ENCODE measurements at regions not wholly inside any gene's neighbourhood (a gene's known extent, or its start where the extent isn't known, plus 50 kb on each side); places are given as distances from the start of the nearest gene placed in this dataset.

DNA sequence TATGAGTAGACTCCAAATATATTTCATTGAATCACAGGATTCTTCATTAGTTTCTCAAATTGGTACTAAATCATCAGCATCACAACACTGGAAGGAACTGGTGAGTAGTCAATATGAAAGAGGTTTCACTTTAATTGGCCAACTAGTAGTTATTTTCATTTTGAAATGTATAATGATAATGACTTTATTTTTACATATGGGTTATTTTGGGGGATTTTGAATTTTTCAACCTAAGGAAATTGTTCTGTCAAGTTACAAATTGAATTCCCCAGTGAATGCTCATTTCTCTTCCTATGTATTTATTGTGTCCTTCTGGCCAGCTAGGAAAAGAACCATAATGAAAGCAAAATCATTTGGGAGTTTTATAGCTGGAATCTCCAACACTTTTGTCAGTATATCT, 174.2 kb upstream of the ATP2B1 start:
- TF ChIP-seq, protein P1, sequence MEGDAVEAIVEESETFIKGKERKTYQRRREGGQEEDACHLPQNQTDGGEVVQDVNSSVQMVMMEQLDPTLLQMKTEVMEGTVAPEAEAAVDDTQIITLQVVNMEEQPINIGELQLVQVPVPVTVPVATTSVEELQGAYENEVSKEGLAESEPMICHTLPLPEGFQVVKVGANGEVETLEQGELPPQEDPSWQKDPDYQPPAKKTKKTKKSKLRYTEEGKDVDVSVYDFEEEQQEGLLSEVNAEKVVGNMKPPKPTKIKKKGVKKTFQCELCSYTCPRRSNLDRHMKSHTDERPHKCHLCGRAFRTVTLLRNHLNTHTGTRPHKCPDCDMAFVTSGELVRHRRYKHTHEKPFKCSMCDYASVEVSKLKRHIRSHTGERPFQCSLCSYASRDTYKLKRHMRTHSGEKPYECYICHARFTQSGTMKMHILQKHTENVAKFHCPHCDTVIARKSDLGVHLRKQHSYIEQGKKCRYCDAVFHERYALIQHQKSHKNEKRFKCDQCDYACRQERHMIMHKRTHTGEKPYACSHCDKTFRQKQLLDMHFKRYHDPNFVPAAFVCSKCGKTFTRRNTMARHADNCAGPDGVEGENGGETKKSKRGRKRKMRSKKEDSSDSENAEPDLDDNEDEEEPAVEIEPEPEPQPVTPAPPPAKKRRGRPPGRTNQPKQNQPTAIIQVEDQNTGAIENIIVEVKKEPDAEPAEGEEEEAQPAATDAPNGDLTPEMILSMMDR (IDR thresholded peaks at IDR 0.05; ENCODE audit: insufficient read depth, missing control alignments): no peak

DNA sequence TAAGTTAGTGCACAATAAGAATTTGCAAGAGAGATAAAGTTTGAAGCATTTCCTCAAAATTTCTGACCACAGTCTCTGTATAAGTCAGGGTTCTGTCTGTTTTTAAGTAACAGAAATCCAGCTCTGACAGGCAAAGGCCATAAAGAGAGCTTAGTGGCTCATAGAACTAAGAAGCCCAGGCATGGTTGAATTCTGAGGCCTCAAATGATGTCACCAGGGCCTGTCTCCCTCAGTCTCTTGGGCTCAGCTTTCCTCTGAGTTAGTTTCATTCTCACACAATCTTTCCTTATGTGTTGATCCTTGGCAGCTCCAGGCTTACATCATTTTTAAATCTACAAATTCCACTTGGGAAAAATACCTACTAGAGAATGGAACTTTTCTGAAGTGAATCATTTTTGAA, 173.4 kb upstream of the ATP2B1 start:
- DNase-seq (ENCODE audit: insufficient read length, low spot score): no peak
- FAIRE-seq: no peak
- TF ChIP-seq, protein P1 (IDR thresholded peaks at IDR 0.05; ENCODE audit: insufficient read depth, missing control alignments): no peak

More for the DNA sequence above, 174.2 kb upstream of the ATP2B1 start:
- no peak for DNase-seq (ENCODE audit: insufficient read length, low spot score)
- FAIRE-seq: no peak

DNA sequence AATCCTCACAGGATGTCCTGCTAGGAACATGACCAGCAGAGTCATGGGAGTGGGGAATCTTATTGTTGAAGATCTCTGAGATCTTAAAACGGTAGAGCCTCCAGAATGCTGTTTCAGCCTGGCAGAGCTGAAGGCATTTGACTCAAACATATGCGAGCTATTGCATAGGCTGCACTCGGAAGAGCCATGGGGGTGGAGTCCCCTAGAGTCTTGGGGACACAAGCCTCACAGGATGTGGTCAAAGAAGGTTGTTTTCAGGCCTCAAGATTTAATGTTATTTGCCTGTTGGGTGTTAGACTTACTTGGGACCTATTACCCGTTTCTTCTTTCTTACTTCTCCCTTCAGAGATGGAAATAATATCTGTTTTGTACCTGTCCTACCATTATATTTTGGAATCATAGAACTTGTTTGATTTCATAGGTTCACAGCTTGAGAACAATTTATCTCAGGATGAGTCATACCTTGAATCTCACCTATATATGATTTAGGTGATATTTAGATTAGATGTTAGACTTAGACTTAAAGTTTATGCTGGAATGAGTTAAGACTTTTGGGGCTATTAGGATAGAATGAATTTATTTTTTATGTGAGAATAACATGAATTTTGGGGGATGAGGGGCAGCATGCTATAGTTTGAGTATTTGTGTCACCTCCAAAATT, 172.2 kb upstream of the ATP2B1 start:
- FAIRE-seq: no peak
- DNase-seq (ENCODE audit: insufficient read length, low spot score): no peak
- TF ChIP-seq, protein P1 (IDR thresholded peaks at IDR 0.05; ENCODE audit: insufficient read depth, missing control alignments): no peak

DNA sequence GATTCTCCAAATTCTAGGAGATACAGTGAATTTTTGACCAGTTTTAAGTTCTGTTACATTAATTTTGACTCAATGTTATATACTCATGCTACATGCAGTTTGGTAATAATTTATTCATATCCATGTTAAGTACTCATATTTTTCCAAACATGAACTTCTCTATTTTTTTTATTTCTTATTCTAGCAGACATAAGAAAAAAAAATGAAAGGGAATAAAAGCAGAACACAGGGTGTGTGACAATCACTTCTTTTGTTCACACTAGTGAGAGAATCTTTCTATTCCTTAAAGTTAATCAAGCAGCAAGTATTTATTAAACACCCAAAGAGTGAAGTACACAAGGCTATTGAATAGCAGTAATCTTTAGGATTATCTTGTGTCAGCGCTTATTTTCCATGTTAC, 171.1 kb upstream of the ATP2B1 start:
- DNase-seq (ENCODE audit: insufficient read length, low spot score): no peak
- FAIRE-seq: no peak
- TF ChIP-seq, protein P1 (IDR thresholded peaks at IDR 0.05; ENCODE audit: insufficient read depth, missing control alignments): no peak

DNA sequence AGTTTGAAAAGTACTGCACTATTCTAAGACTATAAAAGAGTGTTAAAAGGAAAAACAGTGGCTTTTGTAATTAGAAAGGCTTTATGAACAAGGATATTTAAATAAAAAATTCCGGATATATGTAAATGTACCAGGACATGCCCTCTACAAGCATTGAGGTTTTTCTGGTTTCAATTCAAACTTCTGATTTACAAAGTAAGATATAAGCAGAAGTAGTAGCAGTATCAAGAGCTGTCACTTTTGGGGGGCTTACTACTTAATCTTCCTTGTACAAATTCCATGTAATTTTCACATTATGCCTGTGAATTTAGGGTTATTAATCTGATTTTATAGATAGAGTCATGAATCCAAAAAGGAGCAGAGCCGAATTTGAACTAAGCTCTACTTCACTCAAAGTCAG, 170.3 kb upstream of the ATP2B1 start:
- TF ChIP-seq, protein P1 (IDR thresholded peaks at IDR 0.05; ENCODE audit: insufficient read depth, missing control alignments): no peak

DNA sequence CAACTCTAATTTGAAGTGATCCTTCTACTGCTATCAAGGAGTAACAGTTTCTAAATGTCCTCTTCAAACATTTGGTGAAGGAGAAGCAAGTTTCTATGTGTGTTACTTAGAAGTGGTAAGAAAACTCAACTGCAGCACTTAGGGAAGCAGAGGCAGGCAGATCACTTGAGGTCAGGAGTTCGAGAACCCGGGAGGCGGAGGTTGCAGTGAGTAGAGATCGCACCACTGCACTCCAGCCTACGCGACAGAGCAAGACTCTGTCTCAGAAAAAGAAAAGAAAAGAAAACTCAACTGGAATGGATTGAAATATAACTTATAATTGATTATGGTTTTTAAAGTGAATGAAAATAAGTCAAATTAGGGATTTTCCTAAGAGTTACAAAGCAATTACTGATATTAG, 169.7 kb upstream of the ATP2B1 start:
- TF ChIP-seq, protein P1 (IDR thresholded peaks at IDR 0.05; ENCODE audit: insufficient read depth, missing control alignments): no peak
- no peak for DNase-seq (ENCODE audit: insufficient read length, low spot score)
- FAIRE-seq: no peak

More for the DNA sequence above, 170.3 kb upstream of the ATP2B1 start:
- DNase-seq (ENCODE audit: insufficient read length, low spot score) (no peak), FAIRE-seq (no peak)

DNA sequence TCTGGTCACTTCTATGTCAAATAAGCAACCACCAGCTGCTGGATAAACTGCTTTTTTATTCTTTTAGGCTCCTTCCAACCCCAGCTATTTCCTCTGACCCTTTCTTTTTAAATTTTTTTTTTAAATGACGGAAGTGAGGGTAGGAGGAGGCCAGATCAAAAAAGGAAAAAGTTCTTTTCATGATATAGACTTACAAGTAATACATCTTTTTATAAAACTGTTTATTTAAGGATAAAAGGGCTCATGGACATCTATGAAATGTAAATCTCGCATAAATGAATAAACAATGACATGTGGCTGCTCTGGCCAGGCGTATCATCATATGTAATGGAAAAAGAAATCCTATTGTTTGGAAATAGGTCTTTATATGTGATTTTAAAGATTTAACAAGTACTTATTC, 169.0 kb upstream of the ATP2B1 start:
- FAIRE-seq (no peak), DNase-seq (ENCODE audit: insufficient read length, low spot score) (no peak)
- TF ChIP-seq, protein P1 (IDR thresholded peaks at IDR 0.05; ENCODE audit: insufficient read depth, missing control alignments): no peak

Measured in D721Med (cell line).